Chondrocyte (in vitro differentiated cells): ENCODE measurements at regions not wholly inside any gene's neighbourhood (a gene's known extent, or its start where the extent isn't known, plus 50 kb on each side); places are given as distances from the start of the nearest gene placed in this dataset.

Experiments
- DNase-seq: peaks from one replicate; pipeline ENCODE4 v3.0.0; 2021; ENCODE audit warnings: mixed read lengths, low spot score
- H3K27ac Mint-ChIP-seq: one replicate; pipeline ENCODE4 v1.8.0; 2021; ENCODE audit warnings: mild to moderate bottlenecking, moderate library complexity, mixed read lengths; ENCODE audit not compliant: unreplicated experiment
- H3K27me3 Mint-ChIP-seq: 2 replicates; pipeline ENCODE4 v1.8.0; 2021; ENCODE audit warnings: low read depth, mixed read lengths
- H3K36me3 Mint-ChIP-seq: 2 replicates; pipeline ENCODE4 v1.8.0; 2021; ENCODE audit warnings: low read depth, mixed read lengths
- H3K4me1 Mint-ChIP-seq: 2 replicates; pipeline ENCODE4 v1.8.0; 2021; ENCODE audit warnings: low read depth, mild to moderate bottlenecking, mixed read lengths
- H3K4me3 Mint-ChIP-seq: one replicate; pipeline ENCODE4 v1.8.0; 2021; ENCODE audit warnings: mild to moderate bottlenecking, moderate library complexity, mixed read lengths; ENCODE audit not compliant: unreplicated experiment
- H3K9me3 Mint-ChIP-seq: 2 replicates; pipeline ENCODE4 v1.8.0; 2021; ENCODE audit warnings: low read depth, mixed read lengths
- TF ChIP-seq, protein P1 (sequence below): fragments of 200-600 bp; sonication (generic); IDR thresholded peaks from 2 replicates; pipeline ENCODE4 v1.5.0; 2021; ENCODE audit warnings: antibody characterized with exemption, mild to moderate bottlenecking, moderate library complexity

GRCh38 chr4:34721835-34722234, 1522.5 kb downstream of the ARAP2 start:
- Mint-ChIP-seq H3K27me3 (no peaks in the 10 kb centered on the region), H3K36me3 (no peaks in the 10 kb centered on the region), H3K4me1 (peaks cover 11% of the 10 kb centered on the region), H3K4me3 (no peak overlapping the region), H3K27ac (no peak overlapping the region), H3K9me3 (peaks cover 4% of the 10 kb centered on the region)
- DNase-seq: no peak
- TF ChIP-seq, protein P1, sequence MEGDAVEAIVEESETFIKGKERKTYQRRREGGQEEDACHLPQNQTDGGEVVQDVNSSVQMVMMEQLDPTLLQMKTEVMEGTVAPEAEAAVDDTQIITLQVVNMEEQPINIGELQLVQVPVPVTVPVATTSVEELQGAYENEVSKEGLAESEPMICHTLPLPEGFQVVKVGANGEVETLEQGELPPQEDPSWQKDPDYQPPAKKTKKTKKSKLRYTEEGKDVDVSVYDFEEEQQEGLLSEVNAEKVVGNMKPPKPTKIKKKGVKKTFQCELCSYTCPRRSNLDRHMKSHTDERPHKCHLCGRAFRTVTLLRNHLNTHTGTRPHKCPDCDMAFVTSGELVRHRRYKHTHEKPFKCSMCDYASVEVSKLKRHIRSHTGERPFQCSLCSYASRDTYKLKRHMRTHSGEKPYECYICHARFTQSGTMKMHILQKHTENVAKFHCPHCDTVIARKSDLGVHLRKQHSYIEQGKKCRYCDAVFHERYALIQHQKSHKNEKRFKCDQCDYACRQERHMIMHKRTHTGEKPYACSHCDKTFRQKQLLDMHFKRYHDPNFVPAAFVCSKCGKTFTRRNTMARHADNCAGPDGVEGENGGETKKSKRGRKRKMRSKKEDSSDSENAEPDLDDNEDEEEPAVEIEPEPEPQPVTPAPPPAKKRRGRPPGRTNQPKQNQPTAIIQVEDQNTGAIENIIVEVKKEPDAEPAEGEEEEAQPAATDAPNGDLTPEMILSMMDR: no peak

DNA sequence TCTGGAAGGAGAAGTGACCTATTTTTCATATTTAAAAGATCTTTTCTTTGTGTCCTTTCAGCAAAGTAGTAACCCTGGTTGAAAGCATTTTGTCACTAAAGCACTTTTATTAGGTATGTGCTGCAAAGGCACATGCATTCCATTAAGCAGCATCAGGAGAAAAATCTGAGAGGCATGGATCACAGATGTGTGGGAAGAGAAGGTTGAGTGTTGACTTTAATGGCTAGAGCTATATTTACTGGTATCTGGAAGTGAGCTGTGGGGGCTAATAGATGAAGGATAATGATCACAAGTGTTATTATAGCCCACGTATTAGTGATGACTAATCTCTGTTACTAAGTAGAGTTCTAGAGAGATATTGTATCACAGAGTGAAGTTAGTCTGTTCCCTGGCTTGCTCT, 1520.7 kb downstream of the ARAP2 start:
- no peak for DNase-seq
- no peaks in the 10 kb centered on the region for H3K27me3 Mint-ChIP-seq
- no peak overlapping the region for H3K27ac Mint-ChIP-seq

GRCh38 chr4:34724491-34724890, 1519.8 kb downstream of the ARAP2 start:
- TF ChIP-seq, protein P1: no peak
- no peaks in the 10 kb centered on the region for H3K36me3 Mint-ChIP-seq
- H3K4me3 Mint-ChIP-seq: no peak overlapping the region
- H3K9me3 Mint-ChIP-seq: peaks cover 9% of the 10 kb centered on the region
- H3K27me3 Mint-ChIP-seq: no peaks in the 10 kb centered on the region
- no peak overlapping the region for H3K27ac Mint-ChIP-seq
- DNase-seq: no peak
- H3K4me1 Mint-ChIP-seq: peaks cover 11% of the 10 kb centered on the region

More for the DNA sequence above, 1520.7 kb downstream of the ARAP2 start:
- Mint-ChIP-seq H3K4me3 (no peak overlapping the region), H3K9me3 (peaks cover 8% of the 10 kb centered on the region), H3K4me1 (peaks cover 11% of the 10 kb centered on the region), H3K36me3 (no peaks in the 10 kb centered on the region)
- TF ChIP-seq, protein P1: no peak

DNA sequence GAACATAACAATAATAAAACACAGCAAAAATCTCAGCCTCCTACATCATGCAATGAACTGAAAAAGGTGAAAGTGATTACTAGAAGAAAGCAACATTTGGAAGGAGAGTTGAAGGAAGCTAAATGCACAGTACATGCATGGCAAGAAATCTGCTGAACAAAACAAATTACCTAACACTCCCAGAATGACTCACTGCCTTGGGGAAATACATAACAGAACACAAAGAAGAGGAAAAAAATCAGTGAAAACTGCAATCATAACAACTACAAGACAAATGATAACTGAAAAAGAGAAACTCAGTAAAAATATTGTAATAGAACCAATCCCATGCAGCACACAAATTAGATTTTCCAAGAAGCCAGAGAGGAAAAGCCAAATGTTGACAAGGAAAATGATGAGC, 1513.2 kb downstream of the ARAP2 start:
- TF ChIP-seq, protein P1: no peak
- no peak for DNase-seq
- H3K9me3 Mint-ChIP-seq: peaks cover 5% of the 10 kb centered on the region
- no peaks in the 10 kb centered on the region for H3K27me3 Mint-ChIP-seq
- peaks cover 12% of the 10 kb centered on the region for H3K4me1 Mint-ChIP-seq
- no peak overlapping the region for H3K27ac Mint-ChIP-seq
- H3K4me3 Mint-ChIP-seq: no peak overlapping the region
- no peaks in the 10 kb centered on the region for H3K36me3 Mint-ChIP-seq

GRCh38 chr4:34732176-34732950, 1512.0 kb downstream of the ARAP2 start:
- Mint-ChIP-seq H3K27ac (no peak overlapping the region), H3K4me1 (peaks cover 12% of the 10 kb centered on the region), H3K36me3 (no peaks in the 10 kb centered on the region), H3K4me3 (no peak overlapping the region), H3K27me3 (no peaks in the 10 kb centered on the region), H3K9me3 (peaks cover 5% of the 10 kb centered on the region)
- DNase-seq: no peak
- TF ChIP-seq, protein P1: no peak
